ENCODE measurements at regions not wholly inside any gene's neighbourhood (a gene's known extent, or its start where the extent isn't known, plus 50 kb on each side); places are given as distances from the start of the nearest gene placed in this dataset.

DNA sequence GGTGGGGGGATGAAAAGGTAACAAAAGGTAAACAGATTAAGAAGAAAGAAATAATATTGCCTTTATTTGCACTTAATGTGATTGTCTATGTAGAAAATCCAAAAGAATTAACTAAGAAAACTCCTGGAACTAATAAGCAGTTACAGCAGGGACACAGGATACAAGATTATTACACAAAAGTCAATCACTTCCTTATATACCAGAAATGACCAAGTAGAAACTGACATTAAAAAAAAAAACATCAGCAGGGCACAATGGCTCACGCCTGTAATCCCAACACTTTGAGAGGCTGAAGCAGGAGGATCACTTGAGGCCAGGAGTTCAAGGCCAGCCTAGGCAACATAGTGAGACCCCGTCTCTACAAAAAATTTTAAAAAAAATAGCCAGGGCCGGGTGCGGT is 123.2 kb upstream of the RIPOR2 start:
- Histone ChIP-seq H3K27ac (ENCODE audit: low read depth, low read length) (no peak overlapping the region), H3K9me3 (ENCODE audit: control insufficient read depth, insufficient read depth, low read length) (no peaks in the 10 kb centered on the region), H3K4me3 (ENCODE audit: low read depth, low read length) (no peak overlapping the region), H3K4me1 (ENCODE audit: control insufficient read depth, insufficient read depth, low read length) (peaks cover 3% of the 10 kb centered on the region), H3K27me3 (ENCODE audit: control insufficient read depth, insufficient read depth, low read length) (no peaks in the 10 kb centered on the region), H3K36me3 (ENCODE audit: control insufficient read depth, insufficient read depth, low read length) (no peaks in the 10 kb centered on the region)
- WGBS (ENCODE audit: insufficient coverage), result 100% methylated on average over 1 of the region's 4 CpGs
- no peak for DNase-seq (ENCODE audit: low read depth in 4 of 6, low spot score in 6 of 6)

DNA sequence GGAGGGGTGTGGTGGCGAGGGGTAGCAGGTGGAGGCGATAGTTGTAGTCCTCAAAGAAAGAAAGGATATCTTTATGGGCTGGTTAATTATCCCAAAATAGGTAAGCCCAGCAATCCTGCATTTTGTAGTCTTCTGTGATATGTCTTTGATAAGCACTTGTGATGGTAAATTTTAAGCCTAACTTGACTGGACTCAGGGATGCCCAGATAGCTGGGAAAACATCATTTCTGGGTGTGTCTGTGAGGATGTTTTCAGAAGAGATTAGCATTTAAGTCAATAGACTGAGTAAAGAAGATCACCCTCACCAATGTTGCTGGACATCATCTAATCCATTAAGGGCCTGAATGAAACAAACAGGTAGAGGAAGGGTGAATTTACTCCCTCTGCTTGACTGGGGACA is 124.8 kb upstream of the RIPOR2 start:
- no peak overlapping the region for H3K4me3 ChIP-seq (ENCODE audit: low read depth, low read length)
- 96% methylated on average over 2 of the region's 2 CpGs for WGBS (ENCODE audit: insufficient coverage)
- H3K27me3 ChIP-seq (ENCODE audit: control insufficient read depth, insufficient read depth, low read length), result no peaks in the 10 kb centered on the region
- no peak overlapping the region for H3K27ac ChIP-seq (ENCODE audit: low read depth, low read length)
- no peaks in the 10 kb centered on the region for H3K36me3 ChIP-seq (ENCODE audit: control insufficient read depth, insufficient read depth, low read length)
- DNase-seq (ENCODE audit: low read depth in 4 of 6, low spot score in 6 of 6), result no peak
- H3K9me3 ChIP-seq (ENCODE audit: control insufficient read depth, insufficient read depth, low read length), result no peaks in the 10 kb centered on the region
- peaks cover 3% of the 10 kb centered on the region for H3K4me1 ChIP-seq (ENCODE audit: control insufficient read depth, insufficient read depth, low read length)

DNA sequence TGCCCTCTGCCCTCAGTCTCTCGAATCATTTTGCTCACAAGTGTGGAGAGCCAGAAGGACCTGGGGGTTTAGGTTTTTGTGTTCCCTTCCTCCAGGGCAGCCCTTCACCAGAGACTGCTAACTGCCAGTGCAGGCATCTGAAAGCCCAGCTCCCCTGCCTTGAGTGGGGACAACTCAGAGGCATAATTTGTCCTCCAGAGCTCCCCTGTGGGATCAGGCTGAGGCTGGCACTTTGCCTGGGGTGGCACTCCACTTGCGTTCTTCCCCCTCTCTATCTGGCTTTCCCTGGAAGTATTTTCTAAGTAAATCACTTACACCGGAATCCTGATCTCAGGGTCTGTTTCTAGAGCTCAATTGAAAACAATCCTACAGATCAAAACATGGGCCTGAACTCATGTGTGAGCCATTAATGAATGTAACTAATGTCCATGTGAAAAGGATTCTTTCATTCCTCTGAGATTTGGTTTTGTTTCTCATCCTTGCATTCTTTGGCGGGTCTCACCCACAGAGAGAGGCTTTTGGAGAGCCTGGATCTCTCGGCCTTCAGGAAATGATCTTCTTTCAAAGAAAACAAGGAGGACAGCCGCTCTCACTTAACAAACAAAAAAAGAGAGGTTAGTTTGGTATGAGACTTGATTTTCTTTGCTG is 125.7 kb upstream of the RIPOR2 start:
- Histone ChIP-seq H3K27me3 (ENCODE audit: control insufficient read depth, insufficient read depth, low read length) (no peaks in the 10 kb centered on the region), H3K9me3 (ENCODE audit: control insufficient read depth, insufficient read depth, low read length) (no peaks in the 10 kb centered on the region), H3K36me3 (ENCODE audit: control insufficient read depth, insufficient read depth, low read length) (no peaks in the 10 kb centered on the region), H3K4me3 (ENCODE audit: low read depth, low read length) (no peak overlapping the region), H3K4me1 (ENCODE audit: control insufficient read depth, insufficient read depth, low read length) (peaks cover 3% of the 10 kb centered on the region), H3K27ac (ENCODE audit: low read depth, low read length) (peak overlapping the region; percentile 53)
- DNase-seq (ENCODE audit: low read depth in 4 of 6, low spot score in 6 of 6), result peak in 2 of 6 donors; percentile 4 to 62
- no CpG with 5 or more reads among the region's 6 CpGs for WGBS (ENCODE audit: insufficient coverage)

DNA sequence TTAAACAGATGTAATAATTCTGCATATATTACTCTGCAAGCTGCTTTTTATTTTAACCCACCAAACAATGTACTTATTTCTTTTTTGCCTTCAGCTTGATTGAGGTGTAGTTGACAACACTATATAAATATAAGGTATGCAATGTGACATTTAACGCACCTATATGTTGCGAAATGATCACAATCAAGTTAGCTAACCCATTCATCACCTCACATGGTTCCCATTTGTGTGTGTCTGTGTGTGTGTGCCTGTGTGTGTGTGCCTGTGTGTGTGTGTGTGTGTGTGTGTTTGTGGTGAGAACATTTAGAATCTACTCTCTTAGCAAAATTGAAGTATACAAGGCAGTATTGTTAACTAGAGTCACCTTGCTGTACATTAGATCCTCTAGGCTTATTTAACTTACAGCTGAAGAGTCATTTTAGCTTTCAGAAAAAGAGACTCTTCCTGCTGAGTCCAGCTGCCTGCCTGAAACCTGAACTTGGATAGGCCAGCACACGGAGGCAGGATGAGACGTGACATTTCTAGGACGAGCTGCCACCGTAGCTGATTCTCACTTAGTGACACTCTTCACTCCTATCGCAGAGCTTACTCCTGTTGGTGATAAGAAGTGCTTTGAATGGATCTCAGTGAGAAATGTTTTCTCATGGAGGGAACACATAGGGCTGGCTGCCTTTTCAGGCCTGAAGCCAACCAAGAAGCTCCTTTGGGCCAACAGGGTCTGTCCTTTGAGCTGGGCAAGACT is 126.5 kb upstream of the RIPOR2 start:
- no peak overlapping the region for H3K4me3 ChIP-seq (ENCODE audit: low read depth, low read length)
- H3K36me3 ChIP-seq (ENCODE audit: control insufficient read depth, insufficient read depth, low read length), result no peaks in the 10 kb centered on the region
- H3K27ac ChIP-seq (ENCODE audit: low read depth, low read length), result peak overlapping the region; percentile 55
- WGBS (ENCODE audit: insufficient coverage), result 51% methylated on average over 4 of the region's 7 CpGs
- H3K4me1 ChIP-seq (ENCODE audit: control insufficient read depth, insufficient read depth, low read length), result peaks cover 3% of the 10 kb centered on the region
- H3K9me3 ChIP-seq (ENCODE audit: control insufficient read depth, insufficient read depth, low read length), result no peaks in the 10 kb centered on the region
- H3K27me3 ChIP-seq (ENCODE audit: control insufficient read depth, insufficient read depth, low read length), result no peaks in the 10 kb centered on the region
- peak in 1 of 6 donors; percentile 19 for DNase-seq (ENCODE audit: low read depth in 4 of 6, low spot score in 6 of 6)

DNA sequence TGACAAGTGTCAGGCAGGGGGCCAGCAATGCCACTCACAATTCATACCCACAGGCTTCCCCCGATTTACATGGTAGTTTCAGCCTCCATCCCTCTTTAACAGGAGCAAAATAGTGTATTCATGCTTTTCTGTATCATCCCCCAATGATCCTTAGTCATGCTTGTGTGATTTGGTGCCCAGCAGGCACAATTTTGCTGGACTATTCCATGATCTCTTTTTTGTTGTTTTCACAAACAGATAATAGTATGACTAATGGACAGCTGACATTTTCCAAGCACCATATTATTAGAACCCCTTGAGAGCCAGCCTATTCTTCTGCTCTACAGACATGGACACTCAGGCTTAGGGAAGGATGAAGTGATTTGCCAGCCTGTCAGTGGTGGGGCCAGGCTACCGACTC is 128.2 kb upstream of the RIPOR2 start:
- Histone ChIP-seq H3K4me3 (ENCODE audit: low read depth, low read length) (no peak overlapping the region), H3K27ac (ENCODE audit: low read depth, low read length) (no peak overlapping the region), H3K27me3 (ENCODE audit: control insufficient read depth, insufficient read depth, low read length) (no peaks in the 10 kb centered on the region), H3K4me1 (ENCODE audit: control insufficient read depth, insufficient read depth, low read length) (peaks cover 3% of the 10 kb centered on the region), H3K9me3 (ENCODE audit: control insufficient read depth, insufficient read depth, low read length) (no peaks in the 10 kb centered on the region), H3K36me3 (ENCODE audit: control insufficient read depth, insufficient read depth, low read length) (no peaks in the 10 kb centered on the region)
- no peak for DNase-seq (ENCODE audit: low read depth in 4 of 6, low spot score in 6 of 6)
- WGBS (ENCODE audit: insufficient coverage), result no CpG with 5 or more reads among the region's 2 CpGs

DNA sequence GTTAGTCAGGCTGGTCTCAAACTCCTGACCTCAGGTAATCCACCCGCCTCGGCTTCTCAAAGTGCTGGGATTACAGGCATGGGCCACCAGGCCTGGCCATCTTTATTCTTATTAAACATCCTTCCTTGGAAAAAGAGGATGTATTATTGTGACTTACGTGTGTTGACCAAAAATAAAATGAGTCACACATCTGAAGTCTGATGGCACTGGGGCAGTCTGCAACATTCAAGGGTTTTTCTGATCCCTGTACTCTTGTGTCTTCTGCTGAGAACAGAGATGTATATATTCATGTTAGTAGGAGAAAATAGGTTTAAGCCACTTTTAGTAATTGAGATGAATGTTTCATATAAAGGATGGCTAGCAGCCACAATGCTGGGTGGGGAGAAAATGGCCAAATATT is 129.9 kb upstream of the RIPOR2 start:
- no peak for DNase-seq (ENCODE audit: low read depth in 4 of 6, low spot score in 6 of 6)
- H3K27ac ChIP-seq (ENCODE audit: low read depth, low read length), result no peak overlapping the region
- WGBS (ENCODE audit: insufficient coverage), result 80% methylated on average over 1 of the region's 3 CpGs
- H3K4me1 ChIP-seq (ENCODE audit: control insufficient read depth, insufficient read depth, low read length), result peaks cover 6% of the 10 kb centered on the region
- no peaks in the 10 kb centered on the region for H3K27me3 ChIP-seq (ENCODE audit: control insufficient read depth, insufficient read depth, low read length)
- H3K36me3 ChIP-seq (ENCODE audit: control insufficient read depth, insufficient read depth, low read length), result no peaks in the 10 kb centered on the region
- H3K4me3 ChIP-seq (ENCODE audit: low read depth, low read length), result no peak overlapping the region
- H3K9me3 ChIP-seq (ENCODE audit: control insufficient read depth, insufficient read depth, low read length), result no peaks in the 10 kb centered on the region

DNA sequence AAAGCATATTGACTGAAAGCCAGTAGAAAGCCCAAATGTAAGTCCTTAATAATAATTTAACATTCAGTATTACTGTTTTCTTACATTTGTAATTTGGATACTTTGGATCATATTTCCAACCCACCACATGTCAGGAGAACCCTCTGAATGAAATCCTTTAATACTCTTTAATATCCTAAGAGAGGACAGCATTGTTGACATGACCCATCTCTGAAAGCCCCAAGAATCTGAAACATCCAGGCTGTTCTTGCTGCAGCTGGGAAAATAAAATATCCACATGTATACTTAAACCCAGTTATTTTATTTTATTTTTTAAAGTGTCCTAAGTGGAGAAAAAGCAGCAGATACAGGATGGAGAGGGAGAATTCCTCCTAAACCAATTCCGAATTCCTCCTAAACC is 130.8 kb upstream of the RIPOR2 start:
- no peak overlapping the region for H3K4me3 ChIP-seq (ENCODE audit: low read depth, low read length)
- H3K9me3 ChIP-seq (ENCODE audit: control insufficient read depth, insufficient read depth, low read length), result no peaks in the 10 kb centered on the region
- WGBS (ENCODE audit: insufficient coverage), result no CpG with 5 or more reads among the region's 1 CpG
- H3K27ac ChIP-seq (ENCODE audit: low read depth, low read length), result no peak overlapping the region
- DNase-seq (ENCODE audit: low read depth in 4 of 6, low spot score in 6 of 6), result no peak
- H3K4me1 ChIP-seq (ENCODE audit: control insufficient read depth, insufficient read depth, low read length), result peaks cover 3% of the 10 kb centered on the region
- no peaks in the 10 kb centered on the region for H3K27me3 ChIP-seq (ENCODE audit: control insufficient read depth, insufficient read depth, low read length)
- H3K36me3 ChIP-seq (ENCODE audit: control insufficient read depth, insufficient read depth, low read length), result no peaks in the 10 kb centered on the region

DNA sequence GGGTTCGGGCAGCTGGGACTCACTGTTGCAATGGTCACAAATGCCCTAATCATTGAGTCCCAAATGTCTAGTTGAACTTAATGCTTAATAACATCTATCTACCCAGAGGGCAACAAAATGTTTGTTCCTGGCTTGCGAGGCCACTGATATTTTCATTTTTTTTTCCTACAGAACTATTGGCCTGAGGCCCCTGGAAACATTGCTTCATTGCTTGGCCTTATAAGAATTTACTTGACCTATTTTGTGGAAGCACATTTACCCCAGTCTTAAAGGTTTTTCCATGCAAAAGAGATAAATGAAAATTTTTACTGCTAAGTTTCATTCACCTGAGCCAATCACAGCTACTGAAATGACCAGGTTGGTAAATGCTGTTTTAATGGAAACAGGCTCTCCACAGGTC is 133.1 kb upstream of the RIPOR2 start:
- Histone ChIP-seq H3K4me1 (ENCODE audit: control insufficient read depth, insufficient read depth, low read length) (peaks cover 3% of the 10 kb centered on the region), H3K9me3 (ENCODE audit: control insufficient read depth, insufficient read depth, low read length) (peaks cover 3% of the 10 kb centered on the region), H3K4me3 (ENCODE audit: low read depth, low read length) (no peak overlapping the region), H3K27ac (ENCODE audit: low read depth, low read length) (no peak overlapping the region), H3K36me3 (ENCODE audit: control insufficient read depth, insufficient read depth, low read length) (no peaks in the 10 kb centered on the region), H3K27me3 (ENCODE audit: control insufficient read depth, insufficient read depth, low read length) (no peaks in the 10 kb centered on the region)
- WGBS (ENCODE audit: insufficient coverage), result 100% methylated on average over 1 of the region's 2 CpGs
- no peak for DNase-seq (ENCODE audit: low read depth in 4 of 6, low spot score in 6 of 6)

DNA sequence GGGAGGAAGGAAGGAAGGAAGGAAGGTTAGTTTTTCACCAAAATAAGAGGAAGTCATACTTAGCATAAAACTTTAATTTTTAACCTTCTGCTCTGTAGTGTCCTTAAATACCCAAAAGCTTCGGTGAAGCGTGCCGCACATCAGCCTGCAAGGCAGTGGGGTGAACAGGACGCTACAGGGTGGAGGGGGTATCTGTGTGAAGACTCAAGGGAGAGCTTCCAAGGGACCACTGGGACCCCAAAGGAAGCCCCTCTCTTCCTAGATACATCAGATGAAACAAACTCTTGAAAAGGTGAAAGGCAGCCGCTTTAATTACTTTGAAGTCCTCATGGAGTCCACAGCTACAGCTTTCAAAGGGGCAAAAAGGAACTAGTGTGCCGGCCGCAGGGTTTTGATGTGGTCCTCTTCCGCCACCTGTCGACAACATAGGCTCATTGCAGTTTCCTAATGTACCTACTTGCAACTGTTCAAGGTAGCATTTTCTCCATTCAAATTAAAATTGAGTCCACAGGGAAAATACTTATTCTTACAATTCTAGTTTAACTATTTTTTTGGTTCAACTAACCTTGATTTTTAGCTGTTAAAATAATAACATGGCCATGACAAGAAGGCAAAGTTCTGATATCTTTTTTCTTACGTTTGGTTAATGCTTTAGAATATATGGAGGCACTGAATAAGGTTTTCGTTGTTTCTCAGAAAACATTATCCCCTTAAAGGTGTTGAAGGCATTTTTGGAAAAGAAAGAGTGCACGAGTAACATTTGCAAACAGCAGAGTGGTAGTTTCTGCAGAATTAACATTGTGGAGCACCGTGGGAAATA is 135.0 kb upstream of the RIPOR2 start:
- peaks cover 3% of the 10 kb centered on the region for H3K4me1 ChIP-seq (ENCODE audit: control insufficient read depth, insufficient read depth, low read length)
- H3K27me3 ChIP-seq (ENCODE audit: control insufficient read depth, insufficient read depth, low read length), result no peaks in the 10 kb centered on the region
- peak in 5 of 6 donors; percentile 61 to 96 (median 78) for DNase-seq (ENCODE audit: low read depth in 4 of 6, low spot score in 6 of 6)
- no peaks in the 10 kb centered on the region for H3K36me3 ChIP-seq (ENCODE audit: control insufficient read depth, insufficient read depth, low read length)
- whole genome bisulfite sequencing (ENCODE audit: insufficient coverage), result 11% methylated on average over 7 of the region's 13 CpGs
- H3K27ac ChIP-seq (ENCODE audit: low read depth, low read length), result no peak overlapping the region
- no peak overlapping the region for H3K4me3 ChIP-seq (ENCODE audit: low read depth, low read length)
- peaks cover 3% of the 10 kb centered on the region for H3K9me3 ChIP-seq (ENCODE audit: control insufficient read depth, insufficient read depth, low read length)
